Mesodermal cell (in vitro differentiated cells): ENCODE measurements at regions not wholly inside any gene's neighbourhood (a gene's known extent, or its start where the extent isn't known, plus 50 kb on each side); places are given as distances from the start of the nearest gene placed in this dataset.
"Not testable (repeated sequence)": the region's sequence is repeated elsewhere in the genome, so short reads cannot be mapped to it uniquely, and the experiment has no call there.

Experiments
- H3K27ac ChIP-seq: 2 replicates; pipeline ENCODE4 v1.7.0; 2013; ENCODE audit warnings: mild to moderate bottlenecking, low read depth, low read length, moderate library complexity; ENCODE audit not compliant: severe bottlenecking
- H3K36me3 ChIP-seq: 2 replicates; pipeline ENCODE4 v1.7.1; 2013; ENCODE audit warnings: mild to moderate bottlenecking, low read length, moderate library complexity; ENCODE audit not compliant: control insufficient read depth, insufficient read depth
- H3K4me1 ChIP-seq: one replicate; pipeline ENCODE4 v1.7.1; 2013; ENCODE audit warnings: mild to moderate bottlenecking, low read length; ENCODE audit not compliant: insufficient read depth, control insufficient read depth, poor library complexity, severe bottlenecking
- H3K4me3 ChIP-seq: 2 replicates; pipeline ENCODE4 v1.7.0; 2013; ENCODE audit warnings: low read length, control low read depth, mild to moderate bottlenecking; ENCODE audit not compliant: insufficient read depth, poor library complexity, severe bottlenecking; ENCODE audit errors: extremely low read depth
- H3K9me3 ChIP-seq: 2 replicates; pipeline ENCODE4 v1.7.1; 2013; ENCODE audit warnings: mild to moderate bottlenecking, low read length, moderate library complexity; ENCODE audit not compliant: control insufficient read depth
- WGBS, 2 experiments: methylation state at CpG; one replicate each; pipeline ENCODE4 v1.1.5; 2013; ENCODE audit warnings: missing lambda C conversion rate in 2 of 2; ENCODE audit not compliant: insufficient coverage in 2 of 2; 5-methylcytosine and 5-hydroxymethylcytosine counted together

GRCh38 chr3:21966457-21966856 is 215.4 kb upstream of the ZNF385D start:
- H3K36me3 ChIP-seq, H3K9me3 ChIP-seq, H3K4me1 ChIP-seq, H3K27ac ChIP-seq, H3K4me3 ChIP-seq: not testable (repeated sequence)
- 90 to 94% methylated on average over 4 to 8 of the region's 8 CpGs for WGBS, 2 experiments

- Histone ChIP-seq H3K4me1 (no peaks in the 10 kb centered on the region), H3K27ac (no peak overlapping the region), H3K9me3 (no peaks in the 10 kb centered on the region), H3K4me3 (no peak overlapping the region), H3K36me3 (no peaks in the 10 kb centered on the region)
- 100% methylated on average over 1 of the region's 1 CpG for WGBS, 2 experiments
Measured at GRCh38 chr3:21979706-21980105, 228.7 kb upstream of the ZNF385D start.

GRCh38 chr3:21989341-21990042 is 238.5 kb upstream of the ZNF385D start:
- no peak overlapping the region for H3K27ac ChIP-seq
- H3K4me1 ChIP-seq, result no peaks in the 10 kb centered on the region
- no peaks in the 10 kb centered on the region for H3K36me3 ChIP-seq
- H3K4me3 ChIP-seq, result no peak overlapping the region
- 0% methylated on average over 1 of the region's 5 CpGs; no CpG with 5 or more reads in 1 of the 2 experiments for WGBS, 2 experiments
- H3K9me3 ChIP-seq, result no peaks in the 10 kb centered on the region

- WGBS, 2 experiments, result 100% methylated on average over 1 of the region's 3 CpGs; no CpG with 5 or more reads in 1 of the 2 experiments
- H3K9me3 ChIP-seq, result no peaks in the 10 kb centered on the region
- H3K27ac ChIP-seq, result no peak overlapping the region
- H3K4me1 ChIP-seq, result no peaks in the 10 kb centered on the region
- H3K4me3 ChIP-seq, result no peak overlapping the region
- no peaks in the 10 kb centered on the region for H3K36me3 ChIP-seq
Measured at GRCh38 chr3:21991061-21991460, 240.1 kb upstream of the ZNF385D start.

- WGBS, 2 experiments, result 55 to 63% methylated on average over 1 of the region's 2 CpGs
- H3K9me3 ChIP-seq, result no peaks in the 10 kb centered on the region
- no peaks in the 10 kb centered on the region for H3K36me3 ChIP-seq
- no peak overlapping the region for H3K4me3 ChIP-seq
- H3K27ac ChIP-seq, result no peak overlapping the region
- H3K4me1 ChIP-seq, result no peaks in the 10 kb centered on the region
Measured at GRCh38 chr3:21995079-21995607, 244.1 kb upstream of the ZNF385D start.

- no peak overlapping the region for H3K4me3 ChIP-seq
- 100% methylated on average over 1 of the region's 2 CpGs; no CpG with 5 or more reads in 1 of the 2 experiments for WGBS, 2 experiments
- H3K27ac ChIP-seq, result no peak overlapping the region
- H3K9me3 ChIP-seq, result no peaks in the 10 kb centered on the region
- no peaks in the 10 kb centered on the region for H3K36me3 ChIP-seq
- no peaks in the 10 kb centered on the region for H3K4me1 ChIP-seq
Measured at GRCh38 chr3:22007368-22007767, 256.4 kb upstream of the ZNF385D start.

- Histone ChIP-seq H3K9me3 (no peaks in the 10 kb centered on the region), H3K27ac (no peak overlapping the region), H3K36me3 (no peaks in the 10 kb centered on the region), H3K4me1 (no peaks in the 10 kb centered on the region), H3K4me3 (no peak overlapping the region)
- WGBS, 2 experiments, result no CpG with 5 or more reads among the region's 2 CpGs
Measured at GRCh38 chr3:22010997-22011396, 260.0 kb upstream of the ZNF385D start.

GRCh38 chr3:22012471-22012870 is 261.5 kb upstream of the ZNF385D start:
- Histone ChIP-seq H3K27ac (no peak overlapping the region), H3K36me3 (no peaks in the 10 kb centered on the region), H3K4me3 (no peak overlapping the region), H3K9me3 (no peaks in the 10 kb centered on the region), H3K4me1 (no peaks in the 10 kb centered on the region)

GRCh38 chr3:22013641-22014040 is 262.6 kb upstream of the ZNF385D start:
- no peak overlapping the region for H3K4me3 ChIP-seq
- H3K4me1 ChIP-seq, result no peaks in the 10 kb centered on the region
- H3K27ac ChIP-seq, result no peak overlapping the region
- WGBS, 2 experiments, result 83 to 100% methylated on average over 1 of the region's 1 CpG
- H3K36me3 ChIP-seq, result no peaks in the 10 kb centered on the region
- no peaks in the 10 kb centered on the region for H3K9me3 ChIP-seq

- Histone ChIP-seq H3K36me3 (no peaks in the 10 kb centered on the region), H3K4me1 (no peaks in the 10 kb centered on the region), H3K9me3 (no peaks in the 10 kb centered on the region), H3K4me3 (no peak overlapping the region), H3K27ac (no peak overlapping the region)
- WGBS, 2 experiments, result 100% methylated on average over 1 to 2 of the region's 4 CpGs
Measured at GRCh38 chr3:22016197-22016596, 265.2 kb upstream of the ZNF385D start.

GRCh38 chr3:22024638-22025037 is 273.6 kb upstream of the ZNF385D start:
- not testable (repeated sequence) for H3K4me3 ChIP-seq, H3K36me3 ChIP-seq, H3K4me1 ChIP-seq, H3K27ac ChIP-seq, H3K9me3 ChIP-seq
- 93 to 96% methylated on average over 3 to 4 of the region's 5 CpGs for WGBS, 2 experiments
